C4-2B (cell line): ENCODE measurements at regions not wholly inside any gene's neighbourhood (a gene's known extent, or its start where the extent isn't known, plus 50 kb on each side); places are given as distances from the start of the nearest gene placed in this dataset.

Source experiments
- CTCF ChIP-seq: fragments of 450-650 bp; conservative IDR thresholded peaks from 2 replicates; pipeline ENCODE4 v1.5.1; 2017; ENCODE audit warnings: mild to moderate bottlenecking
- ZFX ChIP-seq: fragments of 450-650 bp; IDR thresholded peaks from 2 replicates; pipeline ENCODE4 v1.6.1; 2017

GRCh38 chr7:135801877-135802276, 53.3 kb upstream of the FAM180A start:
- TF ChIP-seq CTCF, result no peak
- TF ChIP-seq ZFX, result no peak
